HepG2 (cell line): ENCODE measurements at regions not wholly inside any gene's neighbourhood (a gene's known extent, or its start where the extent isn't known, plus 50 kb on each side); places are given as distances from the start of the nearest gene placed in this dataset.

Source experiments
- ATAC-seq: fragments of 200-7000 bp; cut with Tn5 transposase; 3 replicates; pipeline ENCODE4 v1.9.1; 2020; ENCODE audit warnings: mild to moderate bottlenecking, moderate library complexity
- BruUV-seq: library from RNA; stranded (reverse); fragments of 400-500 nt; replicated peaks from 2 replicates; lab custom pipeline; 2021; lab: Mats Ljungman, UMichigan
- CTCF ChIA-PET: fragments of 300-600 bp; formaldehyde crosslinking; extraction: SDS; loops from one replicate; lab custom pipeline; 2021; ENCODE audit warnings: low total read pairs, inconsistent platforms, low intra/inter-chr PET ratio; lab: Yijun Ruan, JAX
- POLR2A ChIA-PET: fragments of 350-600 bp; sonication (Branson Sonifier 250); formaldehyde crosslinking; loops from one replicate; lab custom pipeline; 2020; ENCODE audit warnings: antibody characterized with exemption, inconsistent platforms; lab: Yijun Ruan, JAX
- DNase-seq: peaks from one replicate; pipeline ENCODE4 v3.0.0-alpha.2; 2015; ENCODE audit warnings: low spot score
- FAIRE-seq: peaks from 3 replicates; lab custom pipeline; 2011; peaks lifted over from hg19 to GRCh38; lab: Jason Lieb, UNC
- H2AFZ ChIP-seq: one replicate; pipeline ENCODE4 v1.6.1; 2011; ENCODE audit warnings: low read length, inconsistent platforms
- H3K27ac ChIP-seq: fragments of 300-600 bp; 3 replicates; pipeline ENCODE4 v1.8.0; 2011; ENCODE audit warnings: mixed run types, mild to moderate bottlenecking, mixed read lengths, low read length, inconsistent platforms; ENCODE audit not compliant: insufficient read depth; ENCODE audit errors: extremely low read length
- H3K27me3 ChIP-seq, 2 experiments: fragments of 200-600 bp in 1 of 2; 2 replicates in 1 of 2; 3 replicates in 1 of 2; pipeline versions ENCODE4 v1.6.0 to v1.8.0; 2011; ENCODE audit warnings: low read length in 2 of 2, mild to moderate bottlenecking in 2 of 2, moderate library complexity in 2 of 2, inconsistent platforms in 1 of 2; ENCODE audit not compliant: insufficient read depth in 2 of 2, control insufficient read depth in 1 of 2
- H3K36me3 ChIP-seq, 2 experiments: fragments of 200-600 bp in 1 of 2; replicated peaks in 1 of 2; 2 replicates in 1 of 2; 3 replicates in 1 of 2; pipeline versions ENCODE4 v1.5.1 to v1.8.0; 2011; ENCODE audit warnings: low read length in 2 of 2, inconsistent platforms in 1 of 2; ENCODE audit not compliant: insufficient read depth in 2 of 2, control insufficient read depth in 1 of 2
- H3K4me1 ChIP-seq: 2 replicates; pipeline ENCODE4 v1.5.1; 2012; ENCODE audit warnings: low read length, inconsistent platforms; ENCODE audit not compliant: insufficient read depth
- H3K4me2 ChIP-seq: 2 replicates; pipeline ENCODE4 v1.6.0; 2011; ENCODE audit warnings: low read depth, low read length, inconsistent platforms
- H3K4me3 ChIP-seq, 3 experiments: fragments of 200-600 bp in 1 of 3; sonication (generic), shearing (Covaris generic) in 1 of 3; replicated peaks in 1 of 3; 2 replicates each; pipeline ENCODE4 v1.5.1; 2011 to 2016; ENCODE audit warnings: low read length in 3 of 3, inconsistent platforms in 2 of 3, low read depth in 2 of 3, mild to moderate bottlenecking in 2 of 3, control low read depth in 1 of 3, mixed read lengths in 1 of 3; ENCODE audit not compliant: insufficient read depth in 1 of 3
- H3K79me2 ChIP-seq: one replicate; pipeline ENCODE4 v1.6.1; 2011; ENCODE audit warnings: low read length, inconsistent platforms; ENCODE audit not compliant: insufficient read depth
- H3K9ac ChIP-seq: 2 replicates; pipeline ENCODE4 v1.6.0; 2011; ENCODE audit warnings: mild to moderate bottlenecking, low read depth, low read length, inconsistent platforms; ENCODE audit not compliant: insufficient read depth
- H3K9me3 ChIP-seq: 2 replicates; pipeline ENCODE4 v1.5.1; 2012; ENCODE audit warnings: mild to moderate bottlenecking, low read length
- H4K20me1 ChIP-seq: 2 replicates; pipeline ENCODE4 v1.6.0; 2011; ENCODE audit warnings: inconsistent platforms, mild to moderate bottlenecking, low read length, moderate library complexity; ENCODE audit not compliant: insufficient read depth
- ATM ChIP-seq: fragments of 450-650 bp; IDR thresholded peaks from 2 replicates; pipeline ENCODE4 v1.7.1; 2017; ENCODE audit warnings: mild to moderate bottlenecking, borderline replicate concordance
- DPF2 ChIP-seq: sonication (generic); formaldehyde crosslinking; IDR thresholded peaks from 2 replicates; pipeline ENCODE4 v1.4.0; 2020; ENCODE audit warnings: mild to moderate bottlenecking, low read depth, missing genetic modification reagents, borderline replicate concordance
- FOXK2 ChIP-seq: fragments of 450-650 bp; IDR thresholded peaks from 2 replicates; pipeline ENCODE4 v1.6.1; 2016
- GABPA ChIP-seq, 2 experiments: IDR thresholded peaks; 2 replicates each; pipeline ENCODE4 v1.6.1; 2011 to 2016; ENCODE audit warnings: low read depth in 2 of 2, low read length in 1 of 2, missing biosample characterization in 1 of 2, missing genetic modification characterization in 1 of 2
- ISX ChIP-seq: sonication (generic); formaldehyde crosslinking; conservative IDR thresholded peaks from 2 replicates; pipeline ENCODE4 v1.5.0; 2020; ENCODE audit warnings: missing genetic modification reagents
- KLF12 ChIP-seq: sonication (generic); formaldehyde crosslinking; IDR thresholded peaks from 2 replicates; pipeline ENCODE4 v1.4.0; 2020; ENCODE audit warnings: missing genetic modification reagents, borderline replicate concordance
- NFE2L2 ChIP-seq: fragments of 150-350 bp; IDR thresholded peaks from 2 replicates; pipeline ENCODE4 v1.6.1; 2014; ENCODE audit warnings: low read length
- NFRKB ChIP-seq: fragments of 450-650 bp; IDR thresholded peaks from 2 replicates; pipeline ENCODE4 v1.6.1; 2017
- SRSF1 ChIP-seq: fragments of 200-400 bp; formaldehyde crosslinking; optimal IDR thresholded peaks from 2 replicates; pipeline ENCODE3; 2017; ENCODE audit warnings: mild to moderate bottlenecking, low read depth, low read length, moderate library complexity
- ZNF234 ChIP-seq: sonication (generic); formaldehyde crosslinking; conservative IDR thresholded peaks from 2 replicates; pipeline ENCODE4 v1.5.1; 2020; ENCODE audit warnings: mild to moderate bottlenecking, missing genetic modification reagents
- ZNF33A ChIP-seq: sonication (generic); formaldehyde crosslinking; IDR thresholded peaks from 2 replicates; pipeline ENCODE4 v1.5.1; 2020; ENCODE audit warnings: missing genetic modification reagents, mild to moderate bottlenecking, moderate library complexity, borderline replicate concordance
- ZNF350 ChIP-seq: sonication (generic); formaldehyde crosslinking; IDR thresholded peaks from 2 replicates; pipeline ENCODE4 v1.4.0; 2020; ENCODE audit warnings: mild to moderate bottlenecking, low read depth, missing genetic modification reagents, borderline replicate concordance
- ZNF503 ChIP-seq: sonication (generic); formaldehyde crosslinking; IDR thresholded peaks from 2 replicates; pipeline ENCODE4 v1.4.0; 2020; ENCODE audit warnings: missing genetic modification reagents
- ZNF543 ChIP-seq: sonication (generic); formaldehyde crosslinking; IDR thresholded peaks from 2 replicates; pipeline ENCODE4 v1.4.0; 2020; ENCODE audit warnings: mild to moderate bottlenecking, missing genetic modification reagents
- ZNF703 ChIP-seq: sonication (generic); formaldehyde crosslinking; IDR thresholded peaks from 2 replicates; pipeline ENCODE4 v1.5.1; 2020; ENCODE audit warnings: missing genetic modification reagents, mild to moderate bottlenecking, moderate library complexity, borderline replicate concordance
- ZSCAN22 ChIP-seq: sonication (generic); formaldehyde crosslinking; IDR thresholded peaks from 2 replicates; pipeline ENCODE4 v1.4.0; 2020; ENCODE audit warnings: mild to moderate bottlenecking, missing genetic modification reagents
- WGBS: methylation state at CpG from one replicate; pipeline ENCODE4 v1.1.6; 2017; ENCODE audit warnings: low lambda C conversion rate; 5-methylcytosine and 5-hydroxymethylcytosine counted together
- in situ Hi-C: cut with HindIII; loops from 2 replicates; pipeline ENCODE4 v1.10.0; 2017; ENCODE audit warnings: low pct_unique_long_range_greater_than_20kb; ENCODE audit not compliant: extremely low pct_ligation_motif_present
- intact Hi-C: fragments of 100-400 bp; cut with micrococcal nuclease; formaldehyde crosslinking; loops from one replicate; pipeline ENCODE4 v1.10.0; 2022; ENCODE audit not compliant: unreplicated experiment

- intact Hi-C loops = no loop called here
- no peak overlapping the region for H3K4me3 ChIP-seq
- H4K20me1 ChIP-seq = no peaks in the 10 kb centered on the region
- POLR2A ChIA-PET = no interaction called here
- H3K4me1 ChIP-seq = no peaks in the 10 kb centered on the region
- H3K4me2 ChIP-seq = no peak overlapping the region
- ATAC-seq = no peak
- no peaks in the 10 kb centered on the region for H3K79me2 ChIP-seq
- no peaks in the 10 kb centered on the region for H3K27me3 ChIP-seq
- 0% methylated on average over 2 of the region's 2 CpGs for WGBS
- in situ Hi-C loops = no loop called here
- H2AFZ ChIP-seq = no peak overlapping the region
- no TSS peak for BruUV-seq
- no peak overlapping the region for H3K27ac ChIP-seq
- peaks cover 40% of the 10 kb centered on the region for H3K9me3 ChIP-seq
- TF ChIP-seq ZNF703 (no peak), SRSF1 (no peak), FOXK2 (no peak), ZNF543 (CRISPR knock-in tag) (no peak), NFRKB (no peak), ZNF234 (CRISPR knock-in tag) (no peak), ISX (CRISPR knock-in tag) (no peak), ATM (no peak), ZNF350 (CRISPR knock-in tag) (no peak), ZNF33A (CRISPR knock-in tag) (no peak), DPF2 (CRISPR knock-in tag) (no peak), GABPA (IDR thresholded peaks at IDR 0.05; ENCODE audit: low read depth, low read length) (no peak), GABPA (CRISPR knock-in tag; IDR thresholded peaks at IDR 0.05; ENCODE audit: low read depth) (no peak), ZSCAN22 (no peak), KLF12 (CRISPR knock-in tag) (no peak), NFE2L2 (no peak), ZNF503 (no peak)
- FAIRE-seq = no peak
- no peak for DNase-seq
- H3K9ac ChIP-seq = no peak overlapping the region
- no peaks in the 10 kb centered on the region for H3K36me3 ChIP-seq
- CTCF ChIA-PET = no interaction called here
Observed at GRCh38 chr7:57638666-57639065, 188.7 kb downstream of the ZNF716 start.
